ENCODE measurements at regions not wholly inside any gene's neighbourhood (a gene's known extent, or its start where the extent isn't known, plus 50 kb on each side); places are given as distances from the start of the nearest gene placed in this dataset.

DNA sequence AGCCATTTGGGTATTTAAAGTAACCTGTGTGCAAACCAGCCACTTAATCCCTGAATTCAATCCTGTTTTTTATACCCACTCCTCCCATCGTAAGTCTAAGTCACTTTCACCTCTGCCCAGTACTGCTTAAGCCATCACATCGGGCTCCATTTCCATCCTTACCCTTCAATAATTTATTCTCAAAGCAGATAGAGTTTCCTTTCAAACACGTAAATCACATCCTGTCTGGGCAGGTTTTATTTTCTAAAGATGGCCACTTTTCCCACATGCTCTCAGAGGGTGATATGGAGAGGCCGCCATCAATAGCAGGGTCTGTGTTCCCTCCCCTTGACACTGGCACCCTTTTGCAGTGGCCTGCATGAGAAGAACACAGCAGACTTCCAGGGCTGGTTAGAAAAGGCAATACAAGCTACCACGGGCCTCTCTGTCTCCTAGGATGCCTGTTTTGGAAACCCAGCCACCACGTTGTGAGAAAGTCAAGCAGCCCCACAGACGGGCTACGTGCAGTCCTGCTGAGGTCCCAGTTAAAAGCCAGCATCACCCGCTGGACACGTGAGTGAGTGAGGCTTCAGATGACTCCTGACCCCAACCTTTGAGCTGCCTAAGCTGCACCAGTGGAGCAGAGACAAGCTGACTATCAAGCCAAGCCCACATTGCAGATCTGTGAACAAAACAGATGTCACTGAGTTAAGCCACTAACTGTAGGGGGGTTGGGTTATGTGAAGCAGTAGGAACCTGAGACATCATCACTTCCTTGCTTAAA lies 241.8 kb upstream of the SLCO3A1 start:
- TF ChIP-seq, protein P1, sequence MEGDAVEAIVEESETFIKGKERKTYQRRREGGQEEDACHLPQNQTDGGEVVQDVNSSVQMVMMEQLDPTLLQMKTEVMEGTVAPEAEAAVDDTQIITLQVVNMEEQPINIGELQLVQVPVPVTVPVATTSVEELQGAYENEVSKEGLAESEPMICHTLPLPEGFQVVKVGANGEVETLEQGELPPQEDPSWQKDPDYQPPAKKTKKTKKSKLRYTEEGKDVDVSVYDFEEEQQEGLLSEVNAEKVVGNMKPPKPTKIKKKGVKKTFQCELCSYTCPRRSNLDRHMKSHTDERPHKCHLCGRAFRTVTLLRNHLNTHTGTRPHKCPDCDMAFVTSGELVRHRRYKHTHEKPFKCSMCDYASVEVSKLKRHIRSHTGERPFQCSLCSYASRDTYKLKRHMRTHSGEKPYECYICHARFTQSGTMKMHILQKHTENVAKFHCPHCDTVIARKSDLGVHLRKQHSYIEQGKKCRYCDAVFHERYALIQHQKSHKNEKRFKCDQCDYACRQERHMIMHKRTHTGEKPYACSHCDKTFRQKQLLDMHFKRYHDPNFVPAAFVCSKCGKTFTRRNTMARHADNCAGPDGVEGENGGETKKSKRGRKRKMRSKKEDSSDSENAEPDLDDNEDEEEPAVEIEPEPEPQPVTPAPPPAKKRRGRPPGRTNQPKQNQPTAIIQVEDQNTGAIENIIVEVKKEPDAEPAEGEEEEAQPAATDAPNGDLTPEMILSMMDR (conservative IDR thresholded peaks at IDR 0.05; ENCODE audit: low read depth in 2 of 2) = no peak
- TF ChIP-seq POLR2AphosphoS5 (IDR thresholded peaks at IDR 0.05; ENCODE audit: low read depth) = no peak
- TF ChIP-seq, protein P2, sequence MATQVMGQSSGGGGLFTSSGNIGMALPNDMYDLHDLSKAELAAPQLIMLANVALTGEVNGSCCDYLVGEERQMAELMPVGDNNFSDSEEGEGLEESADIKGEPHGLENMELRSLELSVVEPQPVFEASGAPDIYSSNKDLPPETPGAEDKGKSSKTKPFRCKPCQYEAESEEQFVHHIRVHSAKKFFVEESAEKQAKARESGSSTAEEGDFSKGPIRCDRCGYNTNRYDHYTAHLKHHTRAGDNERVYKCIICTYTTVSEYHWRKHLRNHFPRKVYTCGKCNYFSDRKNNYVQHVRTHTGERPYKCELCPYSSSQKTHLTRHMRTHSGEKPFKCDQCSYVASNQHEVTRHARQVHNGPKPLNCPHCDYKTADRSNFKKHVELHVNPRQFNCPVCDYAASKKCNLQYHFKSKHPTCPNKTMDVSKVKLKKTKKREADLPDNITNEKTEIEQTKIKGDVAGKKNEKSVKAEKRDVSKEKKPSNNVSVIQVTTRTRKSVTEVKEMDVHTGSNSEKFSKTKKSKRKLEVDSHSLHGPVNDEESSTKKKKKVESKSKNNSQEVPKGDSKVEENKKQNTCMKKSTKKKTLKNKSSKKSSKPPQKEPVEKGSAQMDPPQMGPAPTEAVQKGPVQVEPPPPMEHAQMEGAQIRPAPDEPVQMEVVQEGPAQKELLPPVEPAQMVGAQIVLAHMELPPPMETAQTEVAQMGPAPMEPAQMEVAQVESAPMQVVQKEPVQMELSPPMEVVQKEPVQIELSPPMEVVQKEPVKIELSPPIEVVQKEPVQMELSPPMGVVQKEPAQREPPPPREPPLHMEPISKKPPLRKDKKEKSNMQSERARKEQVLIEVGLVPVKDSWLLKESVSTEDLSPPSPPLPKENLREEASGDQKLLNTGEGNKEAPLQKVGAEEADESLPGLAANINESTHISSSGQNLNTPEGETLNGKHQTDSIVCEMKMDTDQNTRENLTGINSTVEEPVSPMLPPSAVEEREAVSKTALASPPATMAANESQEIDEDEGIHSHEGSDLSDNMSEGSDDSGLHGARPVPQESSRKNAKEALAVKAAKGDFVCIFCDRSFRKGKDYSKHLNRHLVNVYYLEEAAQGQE (IDR thresholded peaks at IDR 0.05; ENCODE audit: unreplicated experiment) = no peak
- no peak for TF ChIP-seq ZNF114 (CRISPR knock-in tag; IDR thresholded peaks at IDR 0.05)
- TF ChIP-seq EZH2 (IDR thresholded peaks at IDR 0.05; ENCODE audit: low read depth, unreplicated experiment) = no peak
- no peak for TF ChIP-seq CREB1 (CRISPR knock-in tag; IDR thresholded peaks at IDR 0.05; ENCODE audit: low read depth)
- TF ChIP-seq JUNB (IDR thresholded peaks at IDR 0.05; ENCODE audit: unreplicated experiment) = no peak
- no peak for TF ChIP-seq EZH2phosphoT487 (IDR thresholded peaks at IDR 0.05; ENCODE audit: unreplicated experiment)
